PC-9 (cell line): ENCODE measurements at regions not wholly inside any gene's neighbourhood (a gene's known extent, or its start where the extent isn't known, plus 50 kb on each side); places are given as distances from the start of the nearest gene placed in this dataset.

Source experiments
- EZH2 ChIP-seq: fragments of 200-600 bp; sonication (generic); IDR thresholded peaks from 2 replicates; pipeline ENCODE4 v1.8.0; 2017; ENCODE audit warnings: antibody characterized with exemption, low read depth
- TF ChIP-seq, protein P1 (sequence below): fragments of 200-600 bp; sonication (generic); conservative IDR thresholded peaks from 2 replicates; pipeline ENCODE4 v1.6.1; 2017; ENCODE audit warnings: mixed run types, antibody characterized with exemption, mild to moderate bottlenecking, moderate library complexity

DNA sequence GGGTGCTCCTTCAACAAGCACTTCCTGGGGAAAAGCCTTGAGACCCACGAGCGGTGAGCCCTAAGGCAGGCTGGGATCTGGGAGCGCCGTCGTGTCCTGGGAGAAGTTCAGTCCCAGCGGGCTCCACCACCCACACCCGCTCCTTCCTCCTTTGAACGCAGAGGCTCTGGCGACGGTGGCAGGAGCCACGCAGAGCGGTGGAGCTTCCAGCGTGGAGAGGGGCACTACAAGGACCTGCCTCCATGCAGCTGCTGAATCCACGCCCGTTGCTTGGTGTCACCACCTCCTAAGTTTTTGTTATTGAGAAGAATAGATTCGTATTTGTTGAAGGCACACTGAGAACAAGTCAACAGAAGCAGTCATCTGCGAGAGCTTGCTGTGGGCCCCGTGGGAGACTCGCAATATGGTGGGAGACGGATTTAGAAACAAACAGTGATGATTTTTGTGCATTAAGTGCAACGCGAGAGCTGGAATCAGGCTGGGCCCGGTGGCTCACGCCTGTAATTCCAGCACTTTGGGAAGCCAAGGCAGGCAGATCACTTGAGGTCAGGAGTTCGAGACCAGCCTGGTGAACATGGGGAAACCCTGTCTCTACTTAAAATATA is 60.1 kb upstream of the SDK1 start:
- TF ChIP-seq, protein P1, sequence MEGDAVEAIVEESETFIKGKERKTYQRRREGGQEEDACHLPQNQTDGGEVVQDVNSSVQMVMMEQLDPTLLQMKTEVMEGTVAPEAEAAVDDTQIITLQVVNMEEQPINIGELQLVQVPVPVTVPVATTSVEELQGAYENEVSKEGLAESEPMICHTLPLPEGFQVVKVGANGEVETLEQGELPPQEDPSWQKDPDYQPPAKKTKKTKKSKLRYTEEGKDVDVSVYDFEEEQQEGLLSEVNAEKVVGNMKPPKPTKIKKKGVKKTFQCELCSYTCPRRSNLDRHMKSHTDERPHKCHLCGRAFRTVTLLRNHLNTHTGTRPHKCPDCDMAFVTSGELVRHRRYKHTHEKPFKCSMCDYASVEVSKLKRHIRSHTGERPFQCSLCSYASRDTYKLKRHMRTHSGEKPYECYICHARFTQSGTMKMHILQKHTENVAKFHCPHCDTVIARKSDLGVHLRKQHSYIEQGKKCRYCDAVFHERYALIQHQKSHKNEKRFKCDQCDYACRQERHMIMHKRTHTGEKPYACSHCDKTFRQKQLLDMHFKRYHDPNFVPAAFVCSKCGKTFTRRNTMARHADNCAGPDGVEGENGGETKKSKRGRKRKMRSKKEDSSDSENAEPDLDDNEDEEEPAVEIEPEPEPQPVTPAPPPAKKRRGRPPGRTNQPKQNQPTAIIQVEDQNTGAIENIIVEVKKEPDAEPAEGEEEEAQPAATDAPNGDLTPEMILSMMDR, result no peak
- no peak for TF ChIP-seq EZH2
